ENCODE measurements at regions not wholly inside any gene's neighbourhood (a gene's known extent, or its start where the extent isn't known, plus 50 kb on each side); places are given as distances from the start of the nearest gene placed in this dataset.

- Mint-ChIP-seq H3K27me3 (no peaks in the 10 kb centered on the region), H3K27ac (no peak overlapping the region), H3K4me1 (no peaks in the 10 kb centered on the region), H3K4me3 (no peak overlapping the region), H3K36me3 (no peaks in the 10 kb centered on the region), H3K9me3 (peaks cover 7% of the 10 kb centered on the region)
- ATAC-seq (ENCODE audit: low read depth) (no peak), DNase-seq (ENCODE audit: low spot score in 2 of 2) (no peak)
Observed at GRCh38 chr14:62599616-62600385, 445.5 kb downstream of the KCNH5 start.

GRCh38 chr14:62602712-62603111 lies 442.5 kb downstream of the KCNH5 start:
- no peaks in the 10 kb centered on the region for H3K36me3 Mint-ChIP-seq
- peaks cover 5% of the 10 kb centered on the region for H3K9me3 Mint-ChIP-seq
- DNase-seq (ENCODE audit: low spot score in 2 of 2), result no peak
- no peaks in the 10 kb centered on the region for H3K27me3 Mint-ChIP-seq
- H3K27ac Mint-ChIP-seq, result no peak overlapping the region
- no peak for ATAC-seq (ENCODE audit: low read depth)
- no peak overlapping the region for H3K4me3 Mint-ChIP-seq
- H3K4me1 Mint-ChIP-seq, result no peaks in the 10 kb centered on the region

GRCh38 chr14:62604524-62604923 lies 440.7 kb downstream of the KCNH5 start:
- H3K36me3 Mint-ChIP-seq, result no peaks in the 10 kb centered on the region
- no peak overlapping the region for H3K27ac Mint-ChIP-seq
- DNase-seq (ENCODE audit: low spot score in 2 of 2) (no peak), ATAC-seq (ENCODE audit: low read depth) (no peak)
- H3K27me3 Mint-ChIP-seq, result no peaks in the 10 kb centered on the region
- no peak overlapping the region for H3K4me3 Mint-ChIP-seq
- H3K4me1 Mint-ChIP-seq, result no peaks in the 10 kb centered on the region
- H3K9me3 Mint-ChIP-seq, result peaks cover 3% of the 10 kb centered on the region

- ATAC-seq (ENCODE audit: low read depth), result no peak
- no peaks in the 10 kb centered on the region for H3K36me3 Mint-ChIP-seq
Observed at GRCh38 chr14:62614122-62614521, 431.1 kb downstream of the KCNH5 start.

GRCh38 chr14:62616668-62617067 lies 428.6 kb downstream of the KCNH5 start:
- H3K27me3 Mint-ChIP-seq, result no peaks in the 10 kb centered on the region
- no peaks in the 10 kb centered on the region for H3K36me3 Mint-ChIP-seq
- no peak overlapping the region for H3K27ac Mint-ChIP-seq
- DNase-seq (ENCODE audit: low spot score in 2 of 2) (no peak), ATAC-seq (ENCODE audit: low read depth) (no peak)
- H3K4me3 Mint-ChIP-seq, result no peak overlapping the region
- no peaks in the 10 kb centered on the region for H3K4me1 Mint-ChIP-seq
- peaks cover 9% of the 10 kb centered on the region for H3K9me3 Mint-ChIP-seq

More at GRCh38 chr14:62614122-62614521, 431.1 kb downstream of the KCNH5 start:
- Mint-ChIP-seq H3K27ac (no peak overlapping the region), H3K9me3 (peaks cover 7% of the 10 kb centered on the region), H3K27me3 (no peaks in the 10 kb centered on the region), H3K4me1 (no peaks in the 10 kb centered on the region), H3K4me3 (no peak overlapping the region)
- DNase-seq (ENCODE audit: low spot score in 2 of 2), result no peak

- no peaks in the 10 kb centered on the region for H3K4me1 Mint-ChIP-seq
- H3K27me3 Mint-ChIP-seq, result no peaks in the 10 kb centered on the region
- H3K36me3 Mint-ChIP-seq, result no peaks in the 10 kb centered on the region
- no peak overlapping the region for H3K4me3 Mint-ChIP-seq
- H3K27ac Mint-ChIP-seq, result no peak overlapping the region
- no peak for DNase-seq (ENCODE audit: low spot score in 2 of 2)
- H3K9me3 Mint-ChIP-seq, result peaks cover 4% of the 10 kb centered on the region
- no peak for ATAC-seq (ENCODE audit: low read depth)
Observed at GRCh38 chr14:62626416-62626815, 418.8 kb downstream of the KCNH5 start.

- H3K9me3 Mint-ChIP-seq, result peaks cover 2% of the 10 kb centered on the region
- ATAC-seq (ENCODE audit: low read depth) (no peak), DNase-seq (ENCODE audit: low spot score in 2 of 2) (no peak)
- H3K36me3 Mint-ChIP-seq, result no peaks in the 10 kb centered on the region
- H3K4me1 Mint-ChIP-seq, result no peaks in the 10 kb centered on the region
- H3K27me3 Mint-ChIP-seq, result peaks cover 1% of the 10 kb centered on the region
- no peak overlapping the region for H3K27ac Mint-ChIP-seq
- H3K4me3 Mint-ChIP-seq, result no peak overlapping the region
Observed at GRCh38 chr14:62629176-62629725, 416.0 kb downstream of the KCNH5 start.

- H3K4me3 Mint-ChIP-seq, result no peak overlapping the region
- ATAC-seq (ENCODE audit: low read depth) (no peak), DNase-seq (ENCODE audit: low spot score in 2 of 2) (no peak)
- H3K27ac Mint-ChIP-seq, result no peak overlapping the region
- no peaks in the 10 kb centered on the region for H3K36me3 Mint-ChIP-seq
- peaks cover 2% of the 10 kb centered on the region for H3K9me3 Mint-ChIP-seq
- H3K4me1 Mint-ChIP-seq, result no peaks in the 10 kb centered on the region
- H3K27me3 Mint-ChIP-seq, result peaks cover 1% of the 10 kb centered on the region
Observed at GRCh38 chr14:62631176-62631575, 414.1 kb downstream of the KCNH5 start.

GRCh38 chr14:62632771-62633170 lies 412.5 kb downstream of the KCNH5 start:
- H3K36me3 Mint-ChIP-seq, result no peaks in the 10 kb centered on the region
- no peak overlapping the region for H3K27ac Mint-ChIP-seq
- no peak for ATAC-seq (ENCODE audit: low read depth)
- no peak for DNase-seq (ENCODE audit: low spot score in 2 of 2)
- H3K9me3 Mint-ChIP-seq, result peaks cover 4% of the 10 kb centered on the region
- no peaks in the 10 kb centered on the region for H3K4me1 Mint-ChIP-seq
- peaks cover 1% of the 10 kb centered on the region for H3K27me3 Mint-ChIP-seq
- no peak overlapping the region for H3K4me3 Mint-ChIP-seq

- Mint-ChIP-seq H3K4me1 (no peaks in the 10 kb centered on the region), H3K27me3 (no peaks in the 10 kb centered on the region), H3K36me3 (no peaks in the 10 kb centered on the region), H3K9me3 (peaks cover 3% of the 10 kb centered on the region), H3K27ac (no peak overlapping the region), H3K4me3 (no peak overlapping the region)
- DNase-seq (ENCODE audit: low spot score in 2 of 2) (no peak), ATAC-seq (ENCODE audit: low read depth) (no peak)
Observed at GRCh38 chr14:62645649-62646048, 399.6 kb downstream of the KCNH5 start.

Measured in memory B cell (primary cell).